ENCODE measurements at regions not wholly inside any gene's neighbourhood (a gene's known extent, or its start where the extent isn't known, plus 50 kb on each side); places are given as distances from the start of the nearest gene placed in this dataset.

DNA sequence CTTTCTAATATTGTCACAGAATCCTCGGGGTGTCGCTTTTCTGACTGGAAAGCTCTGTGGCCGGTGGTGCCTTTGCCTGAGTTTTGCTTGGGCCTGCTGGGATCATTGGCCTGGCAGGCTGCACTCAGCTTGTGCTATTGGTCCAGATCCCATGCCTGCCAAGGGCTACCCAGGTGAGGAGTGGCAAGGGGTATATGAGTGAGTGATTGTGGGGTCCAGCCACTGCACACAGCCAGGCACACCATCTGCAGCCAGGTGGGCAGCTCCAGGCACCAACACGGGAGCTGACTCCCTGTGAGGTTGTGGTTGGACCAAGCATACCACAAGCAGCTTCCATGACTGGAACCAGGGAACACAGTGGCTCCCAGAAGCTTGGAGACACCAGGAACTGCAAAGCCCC lies 557.2 kb downstream of the SI start:
- 20% methylated on average over 3 of the region's 4 CpGs for WGBS (ENCODE audit: low lambda C conversion rate)
- Histone ChIP-seq H4K20me1 (ENCODE audit: insufficient read depth) (no peaks in the 10 kb centered on the region), H3K79me2 (ENCODE audit: insufficient read depth) (no peaks in the 10 kb centered on the region), H3K27me3 (ENCODE audit: insufficient read depth) (no peaks in the 10 kb centered on the region), H3K9me3 (no peaks in the 10 kb centered on the region), H2AFZ (ENCODE audit: low read depth) (no peak overlapping the region), H3K4me2 (no peak overlapping the region), H3F3A (replicated peaks; ENCODE audit: insufficient read depth) (no peaks in the 10 kb centered on the region), H3K4me1 (ENCODE audit: control insufficient read depth in 1 of 2, insufficient read depth in 2 of 2, low read depth in 1 of 2, low read length in 1 of 2) (no peaks in the 10 kb centered on the region), H3K9ac (no peak overlapping the region), H3K9me2 (no peaks in the 10 kb centered on the region), H3K4me3 (ENCODE audit: low read depth in 2 of 2, low read length in 1 of 2) (no peak overlapping the region), H3K27ac (ENCODE audit: low read depth in 2 of 2, low read length in 1 of 2) (no peak overlapping the region), H3K36me3 (replicated peaks in 1 of 2; ENCODE audit: control insufficient read depth in 1 of 2, insufficient read depth in 2 of 2, low read length in 1 of 2) (no peaks in the 10 kb centered on the region)
- DNase-seq = no peak
- CTCF ChIA-PET = interaction anchor here (0.9 kb wide), 1 partner anchor 11 kb away, joined by 3 read pairs; no protein-coding TSS in a partner anchor
- POLR2A ChIA-PET = no interaction called here
- TF ChIP-seq, protein P1, sequence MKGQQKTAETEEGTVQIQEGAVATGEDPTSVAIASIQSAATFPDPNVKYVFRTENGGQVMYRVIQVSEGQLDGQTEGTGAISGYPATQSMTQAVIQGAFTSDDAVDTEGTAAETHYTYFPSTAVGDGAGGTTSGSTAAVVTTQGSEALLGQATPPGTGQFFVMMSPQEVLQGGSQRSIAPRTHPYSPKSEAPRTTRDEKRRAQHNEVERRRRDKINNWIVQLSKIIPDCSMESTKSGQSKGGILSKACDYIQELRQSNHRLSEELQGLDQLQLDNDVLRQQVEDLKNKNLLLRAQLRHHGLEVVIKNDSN (IDR thresholded peaks at IDR 0.05; ENCODE audit: borderline replicate concordance, low read depth) = no peak
- TF ChIP-seq RCOR1 (IDR thresholded peaks at IDR 0.05; ENCODE audit: low read length) = no peak
- TF ChIP-seq ELF1 (IDR thresholded peaks at IDR 0.05) = no peak
- no peak for TF ChIP-seq CHD2 (IDR thresholded peaks at IDR 0.05; ENCODE audit: low read length, partially characterized antibody)
- no peak for TF ChIP-seq RXRA (IDR thresholded peaks at IDR 0.05; ENCODE audit: borderline replicate concordance, low read depth)
- no peak for TF ChIP-seq GATA2 (CRISPR knock-in tag; IDR thresholded peaks at IDR 0.05)
- TF ChIP-seq FOXJ3 (CRISPR knock-in tag; IDR thresholded peaks at IDR 0.05) = no peak
- TF ChIP-seq SIN3A (IDR thresholded peaks at IDR 0.05; ENCODE audit: borderline replicate concordance, low read depth, low read length) = no peak
- TF ChIP-seq YY1 (IDR thresholded peaks at IDR 0.05; ENCODE audit: low read depth) = no peak
- TF ChIP-seq, protein P2, sequence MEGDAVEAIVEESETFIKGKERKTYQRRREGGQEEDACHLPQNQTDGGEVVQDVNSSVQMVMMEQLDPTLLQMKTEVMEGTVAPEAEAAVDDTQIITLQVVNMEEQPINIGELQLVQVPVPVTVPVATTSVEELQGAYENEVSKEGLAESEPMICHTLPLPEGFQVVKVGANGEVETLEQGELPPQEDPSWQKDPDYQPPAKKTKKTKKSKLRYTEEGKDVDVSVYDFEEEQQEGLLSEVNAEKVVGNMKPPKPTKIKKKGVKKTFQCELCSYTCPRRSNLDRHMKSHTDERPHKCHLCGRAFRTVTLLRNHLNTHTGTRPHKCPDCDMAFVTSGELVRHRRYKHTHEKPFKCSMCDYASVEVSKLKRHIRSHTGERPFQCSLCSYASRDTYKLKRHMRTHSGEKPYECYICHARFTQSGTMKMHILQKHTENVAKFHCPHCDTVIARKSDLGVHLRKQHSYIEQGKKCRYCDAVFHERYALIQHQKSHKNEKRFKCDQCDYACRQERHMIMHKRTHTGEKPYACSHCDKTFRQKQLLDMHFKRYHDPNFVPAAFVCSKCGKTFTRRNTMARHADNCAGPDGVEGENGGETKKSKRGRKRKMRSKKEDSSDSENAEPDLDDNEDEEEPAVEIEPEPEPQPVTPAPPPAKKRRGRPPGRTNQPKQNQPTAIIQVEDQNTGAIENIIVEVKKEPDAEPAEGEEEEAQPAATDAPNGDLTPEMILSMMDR (IDR thresholded peaks at IDR 0.05) = no peak
- TF ChIP-seq EZH2phosphoT487 (IDR thresholded peaks at IDR 0.05; ENCODE audit: borderline replicate concordance, low read depth) = no peak
- no peak for TF ChIP-seq NRF1 (IDR thresholded peaks at IDR 0.05; ENCODE audit: low read depth, low read length)
- no peak for TF ChIP-seq TCF12 (IDR thresholded peaks at IDR 0.05)
- no peak for TF ChIP-seq MEF2A (IDR thresholded peaks at IDR 0.05; ENCODE audit: borderline replicate concordance, low read depth)
- TF ChIP-seq JUND (IDR thresholded peaks at IDR 0.05) = no peak
- no peak for TF ChIP-seq SMC3 (IDR thresholded peaks at IDR 0.05; ENCODE audit: low read depth, low read length)
- TF ChIP-seq, protein P3, sequence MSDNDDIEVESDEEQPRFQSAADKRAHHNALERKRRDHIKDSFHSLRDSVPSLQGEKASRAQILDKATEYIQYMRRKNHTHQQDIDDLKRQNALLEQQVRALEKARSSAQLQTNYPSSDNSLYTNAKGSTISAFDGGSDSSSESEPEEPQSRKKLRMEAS (IDR thresholded peaks at IDR 0.05; ENCODE audit: low read depth) = no peak

DNA sequence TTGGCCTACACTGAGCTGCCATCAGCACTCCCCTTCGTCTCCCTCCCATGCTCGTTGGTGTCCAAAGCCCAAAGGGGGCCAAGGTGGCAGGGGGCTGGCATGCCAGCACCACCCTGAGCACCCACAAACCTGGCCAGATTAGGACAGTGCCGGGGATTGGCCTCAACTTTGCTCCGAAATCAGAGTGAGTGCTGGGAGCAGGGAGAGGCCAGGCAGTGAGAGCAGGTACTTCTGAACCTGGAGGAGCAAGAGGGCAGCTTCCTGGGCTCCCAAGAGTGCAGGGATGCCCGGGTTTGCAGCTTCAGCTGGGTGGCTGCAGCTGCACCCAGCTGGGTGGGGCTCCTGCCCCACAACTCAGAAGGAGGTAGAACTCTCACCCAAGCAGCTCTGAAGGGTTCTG lies 563.0 kb downstream of the SI start:
- no peaks in the 10 kb centered on the region for H3K4me1 ChIP-seq (ENCODE audit: control insufficient read depth in 1 of 2, insufficient read depth in 2 of 2, low read depth in 1 of 2, low read length in 1 of 2)
- H3K9ac ChIP-seq = no peak overlapping the region
- no peaks in the 10 kb centered on the region for H3F3A ChIP-seq (replicated peaks; ENCODE audit: insufficient read depth)
- no peaks in the 10 kb centered on the region; the same call in 1 of the 2 replicates for H3K79me2 ChIP-seq (ENCODE audit: insufficient read depth)
- DNase-seq = no peak
- H4K20me1 ChIP-seq (ENCODE audit: insufficient read depth) = no peaks in the 10 kb centered on the region
- CTCF ChIA-PET = no interaction called here
- no peak for TF ChIP-seq FOXM1 (IDR thresholded peaks at IDR 0.05; ENCODE audit: low read depth)
- TF ChIP-seq CHD2 (IDR thresholded peaks at IDR 0.05; ENCODE audit: low read length, partially characterized antibody) = no peak
- no peak for TF ChIP-seq TAF1 (IDR thresholded peaks at IDR 0.05; ENCODE audit: borderline replicate concordance, low read depth, low read length)
- no peak for TF ChIP-seq RFX5 (IDR thresholded peaks at IDR 0.05; ENCODE audit: low read length)
- TF ChIP-seq, protein P2 (IDR thresholded peaks at IDR 0.05) = no peak
- TF ChIP-seq RXRA (IDR thresholded peaks at IDR 0.05; ENCODE audit: borderline replicate concordance, low read depth) = no peak
- TF ChIP-seq RCOR1 (IDR thresholded peaks at IDR 0.05; ENCODE audit: low read length) = no peak
- TF ChIP-seq, protein P4, sequence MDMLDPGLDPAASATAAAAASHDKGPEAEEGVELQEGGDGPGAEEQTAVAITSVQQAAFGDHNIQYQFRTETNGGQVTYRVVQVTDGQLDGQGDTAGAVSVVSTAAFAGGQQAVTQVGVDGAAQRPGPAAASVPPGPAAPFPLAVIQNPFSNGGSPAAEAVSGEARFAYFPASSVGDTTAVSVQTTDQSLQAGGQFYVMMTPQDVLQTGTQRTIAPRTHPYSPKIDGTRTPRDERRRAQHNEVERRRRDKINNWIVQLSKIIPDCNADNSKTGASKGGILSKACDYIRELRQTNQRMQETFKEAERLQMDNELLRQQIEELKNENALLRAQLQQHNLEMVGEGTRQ (IDR thresholded peaks at IDR 0.05; ENCODE audit: borderline replicate concordance, low read depth, low read length) = no peak
- no peak for TF ChIP-seq EP300 (IDR thresholded peaks at IDR 0.05; ENCODE audit: borderline replicate concordance in 1 of 2, low read depth in 1 of 2, low read length in 1 of 2)
- no peak for TF ChIP-seq NFIC (IDR thresholded peaks at IDR 0.05; ENCODE audit: borderline replicate concordance)
- TF ChIP-seq RAD21 (IDR thresholded peaks at IDR 0.05; ENCODE audit: low read length) = no peak
- TF ChIP-seq GATA2 (CRISPR knock-in tag; IDR thresholded peaks at IDR 0.05) = no peak
- no peak for TF ChIP-seq MXI1 (IDR thresholded peaks at IDR 0.05; ENCODE audit: low read depth, low read length)
- no peak for TF ChIP-seq EZH2phosphoT487 (IDR thresholded peaks at IDR 0.05; ENCODE audit: borderline replicate concordance, low read depth)
- H3K4me2 ChIP-seq = no peak overlapping the region
- H3K4me3 ChIP-seq (ENCODE audit: low read depth in 2 of 2, low read length in 1 of 2) = no peak overlapping the region
- no peaks in the 10 kb centered on the region for H3K9me2 ChIP-seq
- H3K27ac ChIP-seq (ENCODE audit: low read depth in 2 of 2, low read length in 1 of 2) = no peak overlapping the region
- no peaks in the 10 kb centered on the region for H3K27me3 ChIP-seq (ENCODE audit: insufficient read depth)
- POLR2A ChIA-PET = no interaction called here
- H2AFZ ChIP-seq (ENCODE audit: low read depth) = no peak overlapping the region
- no peaks in the 10 kb centered on the region for H3K9me3 ChIP-seq
- no peaks in the 10 kb centered on the region for H3K36me3 ChIP-seq (replicated peaks in 1 of 2; ENCODE audit: control insufficient read depth in 1 of 2, insufficient read depth in 2 of 2, low read length in 1 of 2)
- WGBS (ENCODE audit: low lambda C conversion rate) = 21% methylated on average over 4 of the region's 5 CpGs

All from SK-N-SH (cell line).